HepG2 (cell line): ENCODE measurements at regions not wholly inside any gene's neighbourhood (a gene's known extent, or its start where the extent isn't known, plus 50 kb on each side); places are given as distances from the start of the nearest gene placed in this dataset.

Experiments used
- ATAC-seq: fragments of 200-7000 bp; cut with Tn5 transposase; 3 replicates; pipeline ENCODE4 v1.9.1; 2020; ENCODE audit warnings: mild to moderate bottlenecking, moderate library complexity
- BruUV-seq: library from RNA; stranded (reverse); fragments of 400-500 nt; replicated peaks from 2 replicates; lab custom pipeline; 2021; lab: Mats Ljungman, UMichigan
- CTCF ChIA-PET: fragments of 300-600 bp; formaldehyde crosslinking; extraction: SDS; loops from one replicate; lab custom pipeline; 2021; ENCODE audit warnings: low total read pairs, inconsistent platforms, low intra/inter-chr PET ratio; lab: Yijun Ruan, JAX
- POLR2A ChIA-PET: fragments of 350-600 bp; sonication (Branson Sonifier 250); formaldehyde crosslinking; loops from one replicate; lab custom pipeline; 2020; ENCODE audit warnings: antibody characterized with exemption, inconsistent platforms; lab: Yijun Ruan, JAX
- DNase-seq: peaks from one replicate; pipeline ENCODE4 v3.0.0-alpha.2; 2015; ENCODE audit warnings: low spot score
- FAIRE-seq: peaks from 3 replicates; lab custom pipeline; 2011; peaks lifted over from hg19 to GRCh38; lab: Jason Lieb, UNC
- H2AFZ ChIP-seq: one replicate; pipeline ENCODE4 v1.6.1; 2011; ENCODE audit warnings: low read length, inconsistent platforms
- H3K27ac ChIP-seq: fragments of 300-600 bp; 3 replicates; pipeline ENCODE4 v1.8.0; 2011; ENCODE audit warnings: mixed run types, mild to moderate bottlenecking, mixed read lengths, low read length, inconsistent platforms; ENCODE audit not compliant: insufficient read depth; ENCODE audit errors: extremely low read length
- H3K27me3 ChIP-seq, 2 experiments: fragments of 200-600 bp in 1 of 2; 2 replicates in 1 of 2; 3 replicates in 1 of 2; pipeline versions ENCODE4 v1.6.0 to v1.8.0; 2011; ENCODE audit warnings: low read length in 2 of 2, mild to moderate bottlenecking in 2 of 2, moderate library complexity in 2 of 2, inconsistent platforms in 1 of 2; ENCODE audit not compliant: insufficient read depth in 2 of 2, control insufficient read depth in 1 of 2
- H3K36me3 ChIP-seq, 2 experiments: fragments of 200-600 bp in 1 of 2; replicated peaks in 1 of 2; 2 replicates in 1 of 2; 3 replicates in 1 of 2; pipeline versions ENCODE4 v1.5.1 to v1.8.0; 2011; ENCODE audit warnings: low read length in 2 of 2, inconsistent platforms in 1 of 2; ENCODE audit not compliant: insufficient read depth in 2 of 2, control insufficient read depth in 1 of 2
- H3K4me1 ChIP-seq: 2 replicates; pipeline ENCODE4 v1.5.1; 2012; ENCODE audit warnings: low read length, inconsistent platforms; ENCODE audit not compliant: insufficient read depth
- H3K4me2 ChIP-seq: 2 replicates; pipeline ENCODE4 v1.6.0; 2011; ENCODE audit warnings: low read depth, low read length, inconsistent platforms
- H3K4me3 ChIP-seq, 3 experiments: fragments of 200-600 bp in 1 of 3; sonication (generic), shearing (Covaris generic) in 1 of 3; replicated peaks in 1 of 3; 2 replicates each; pipeline ENCODE4 v1.5.1; 2011 to 2016; ENCODE audit warnings: low read length in 3 of 3, inconsistent platforms in 2 of 3, low read depth in 2 of 3, mild to moderate bottlenecking in 2 of 3, control low read depth in 1 of 3, mixed read lengths in 1 of 3; ENCODE audit not compliant: insufficient read depth in 1 of 3
- H3K79me2 ChIP-seq: one replicate; pipeline ENCODE4 v1.6.1; 2011; ENCODE audit warnings: low read length, inconsistent platforms; ENCODE audit not compliant: insufficient read depth
- H3K9ac ChIP-seq: 2 replicates; pipeline ENCODE4 v1.6.0; 2011; ENCODE audit warnings: mild to moderate bottlenecking, low read depth, low read length, inconsistent platforms; ENCODE audit not compliant: insufficient read depth
- H3K9me3 ChIP-seq: 2 replicates; pipeline ENCODE4 v1.5.1; 2012; ENCODE audit warnings: mild to moderate bottlenecking, low read length
- H4K20me1 ChIP-seq: 2 replicates; pipeline ENCODE4 v1.6.0; 2011; ENCODE audit warnings: inconsistent platforms, mild to moderate bottlenecking, low read length, moderate library complexity; ENCODE audit not compliant: insufficient read depth
- CREM ChIP-seq, 2 experiments: sonication (generic) in 1 of 2; formaldehyde crosslinking in 1 of 2; IDR thresholded peaks; 2 replicates each; pipeline versions ENCODE4 v1.4.0 to v1.6.1; 2016 to 2020; ENCODE audit warnings: antibody characterized with exemption in 1 of 2, mild to moderate bottlenecking in 1 of 2, missing genetic modification reagents in 1 of 2
- ISL2 ChIP-seq: sonication (generic); formaldehyde crosslinking; IDR thresholded peaks from 2 replicates; pipeline ENCODE4 v1.5.0; 2020; ENCODE audit warnings: missing genetic modification reagents
- MAFF ChIP-seq: IDR thresholded peaks from 2 replicates; pipeline ENCODE4 v1.6.1; 2011; ENCODE audit warnings: low read depth, low read length, improper control_type of control experiment
- MAFK ChIP-seq, 2 experiments: IDR thresholded peaks in 1 of 2; conservative IDR thresholded peaks in 1 of 2; 2 replicates each; pipeline ENCODE4 v1.6.1; 2011; ENCODE audit warnings: improper control_type of control experiment in 2 of 2, low read length in 2 of 2
- NR2F2 ChIP-seq: IDR thresholded peaks from 2 replicates; pipeline ENCODE4 v1.6.1; 2012; ENCODE audit warnings: low read depth, inconsistent platforms, borderline replicate concordance
- PCBP1 ChIP-seq: fragments of 200-400 bp; formaldehyde crosslinking; IDR thresholded peaks from 2 replicates; pipeline ENCODE4 v1.6.1; 2017; ENCODE audit warnings: mild to moderate bottlenecking, low read depth, low read length, borderline replicate concordance
- PHF21A ChIP-seq: sonication (generic); formaldehyde crosslinking; IDR thresholded peaks from 2 replicates; pipeline ENCODE4 v1.5.0; 2020; ENCODE audit warnings: mild to moderate bottlenecking, missing genetic modification reagents
- ZFY ChIP-seq: sonication (generic); formaldehyde crosslinking; IDR thresholded peaks from 2 replicates; pipeline ENCODE4 v1.4.0; 2020; ENCODE audit warnings: missing genetic modification reagents
- ZNF3 ChIP-seq: IDR thresholded peaks from 2 replicates; pipeline ENCODE4 v1.7.0; 2017; ENCODE audit warnings: inconsistent platforms
- ZNF468 ChIP-seq: sonication (generic); formaldehyde crosslinking; IDR thresholded peaks from 2 replicates; pipeline ENCODE4 v1.8.0; 2022; ENCODE audit warnings: mild to moderate bottlenecking, moderate library complexity, missing genetic modification reagents
- ZNF530 ChIP-seq: sonication (generic); formaldehyde crosslinking; IDR thresholded peaks from 2 replicates; pipeline ENCODE4 v1.5.0; 2020; ENCODE audit warnings: low read depth, mild to moderate bottlenecking, missing genetic modification reagents
- in situ Hi-C: cut with HindIII; loops from 2 replicates; pipeline ENCODE4 v1.10.0; 2017; ENCODE audit warnings: low pct_unique_long_range_greater_than_20kb; ENCODE audit not compliant: extremely low pct_ligation_motif_present
- intact Hi-C: fragments of 100-400 bp; cut with micrococcal nuclease; formaldehyde crosslinking; loops from one replicate; pipeline ENCODE4 v1.10.0; 2022; ENCODE audit not compliant: unreplicated experiment
- TF ChIP-seq, protein P1 (sequence below): sonication (generic); formaldehyde crosslinking; IDR thresholded peaks from 2 replicates; pipeline ENCODE4 v1.5.0; 2020; ENCODE audit warnings: missing genetic modification reagents
- TF ChIP-seq, protein P2 (sequence below): sonication (generic); formaldehyde crosslinking; IDR thresholded peaks from 2 replicates; pipeline ENCODE4 v1.5.0; 2020; ENCODE audit warnings: mild to moderate bottlenecking, missing genetic modification reagents, moderate library complexity
- TF ChIP-seq, protein P3 (sequence below): sonication (generic); formaldehyde crosslinking; IDR thresholded peaks from 2 replicates; pipeline ENCODE4 v1.8.1; 2022; ENCODE audit warnings: low read depth, mild to moderate bottlenecking, missing genetic modification reagents

DNA sequence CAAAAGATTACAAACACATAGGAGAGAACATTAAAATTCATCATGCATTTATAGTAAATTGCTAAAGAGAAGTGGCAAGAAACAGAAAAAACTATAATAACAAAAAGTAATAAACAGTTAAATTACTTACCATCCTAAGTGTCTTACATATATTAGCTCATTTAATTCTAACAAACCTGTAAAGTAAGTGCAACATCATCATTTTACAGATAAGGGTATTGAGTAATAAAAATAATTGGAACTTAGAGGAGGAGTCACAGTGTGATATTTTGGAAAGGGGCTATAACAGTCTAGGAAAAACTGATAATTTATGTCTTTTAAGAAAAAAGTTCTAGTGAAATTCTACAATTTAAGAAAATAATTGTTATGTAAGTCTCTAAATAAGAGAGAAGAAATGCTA is 592.8 kb downstream of the DMRTA1 start:
- H4K20me1 ChIP-seq = no peaks in the 10 kb centered on the region
- no peak for DNase-seq
- TF ChIP-seq NR2F2 (no peak), MAFF (peak; percentile 53; the same call in 1 of the 2 replicates), MAFK (conservative IDR thresholded peaks at IDR 0.05 in 1 of 2, IDR thresholded peaks at IDR 0.05 in 1 of 2; ENCODE audit: low read length in 2 of 2) (peak; percentile 54 to 60; a peak in 3 of 4 replicates), ZNF530 (CRISPR knock-in tag) (no peak)
- no peak overlapping the region for H3K27ac ChIP-seq
- in situ Hi-C loops (no loop called here), intact Hi-C loops (no loop called here)
- no peaks in the 10 kb centered on the region for H3K79me2 ChIP-seq
- BruUV-seq = no TSS peak
- no peak for FAIRE-seq
- H3K27me3 ChIP-seq = no peaks in the 10 kb centered on the region
- no peak overlapping the region for H3K4me3 ChIP-seq
- no peak overlapping the region for H2AFZ ChIP-seq
- H3K9ac ChIP-seq = no peak overlapping the region
- CTCF ChIA-PET = no interaction called here
- H3K4me2 ChIP-seq = no peak overlapping the region
- no peak for ATAC-seq
- H3K36me3 ChIP-seq = no peaks in the 10 kb centered on the region
- H3K4me1 ChIP-seq = no peaks in the 10 kb centered on the region
- POLR2A ChIA-PET = no interaction called here
- peaks cover 39% of the 10 kb centered on the region for H3K9me3 ChIP-seq

DNA sequence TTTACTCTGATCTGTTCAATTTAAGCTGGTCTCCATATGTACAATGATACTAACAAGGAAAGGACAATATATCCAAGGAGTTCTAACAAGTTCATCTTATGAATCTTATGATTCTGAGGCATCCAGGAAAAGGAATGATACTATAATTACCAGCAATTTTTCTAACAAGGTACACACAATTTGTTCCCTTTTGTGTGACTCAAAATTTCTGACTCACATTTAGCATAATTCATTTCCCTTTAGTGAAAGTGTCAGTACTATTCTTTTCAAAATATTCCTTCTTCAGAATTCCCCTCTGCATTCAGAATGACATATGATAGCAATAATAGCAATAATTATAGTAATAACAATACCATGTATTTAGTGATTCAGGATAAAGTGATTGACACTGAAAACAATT is 594.8 kb downstream of the DMRTA1 start:
- in situ Hi-C loops (no loop called here), intact Hi-C loops (no loop called here)
- POLR2A ChIA-PET = no interaction called here
- TF ChIP-seq CREM (IDR thresholded peaks at IDR 0.05) (no peak), CREM (CRISPR knock-in tag; IDR thresholded peaks at IDR 0.05) (no peak), ISL2 (CRISPR knock-in tag) (no peak), ZFY (CRISPR knock-in tag) (no peak), PCBP1 (no peak), ZNF3 (CRISPR knock-in tag) (no peak), ZNF468 (no peak), PHF21A (CRISPR knock-in tag) (no peak)
- TF ChIP-seq, protein P1, sequence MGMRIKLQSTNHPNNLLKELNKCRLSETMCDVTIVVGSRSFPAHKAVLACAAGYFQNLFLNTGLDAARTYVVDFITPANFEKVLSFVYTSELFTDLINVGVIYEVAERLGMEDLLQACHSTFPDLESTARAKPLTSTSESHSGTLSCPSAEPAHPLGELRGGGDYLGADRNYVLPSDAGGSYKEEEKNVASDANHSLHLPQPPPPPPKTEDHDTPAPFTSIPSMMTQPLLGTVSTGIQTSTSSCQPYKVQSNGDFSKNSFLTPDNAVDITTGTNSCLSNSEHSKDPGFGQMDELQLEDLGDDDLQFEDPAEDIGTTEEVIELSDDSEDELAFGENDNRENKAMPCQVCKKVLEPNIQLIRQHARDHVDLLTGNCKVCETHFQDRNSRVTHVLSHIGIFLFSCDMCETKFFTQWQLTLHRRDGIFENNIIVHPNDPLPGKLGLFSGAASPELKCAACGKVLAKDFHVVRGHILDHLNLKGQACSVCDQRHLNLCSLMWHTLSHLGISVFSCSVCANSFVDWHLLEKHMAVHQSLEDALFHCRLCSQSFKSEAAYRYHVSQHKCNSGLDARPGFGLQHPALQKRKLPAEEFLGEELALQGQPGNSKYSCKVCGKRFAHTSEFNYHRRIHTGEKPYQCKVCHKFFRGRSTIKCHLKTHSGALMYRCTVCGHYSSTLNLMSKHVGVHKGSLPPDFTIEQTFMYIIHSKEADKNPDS (CRISPR knock-in tag) = no peak
- TF ChIP-seq, protein P2, sequence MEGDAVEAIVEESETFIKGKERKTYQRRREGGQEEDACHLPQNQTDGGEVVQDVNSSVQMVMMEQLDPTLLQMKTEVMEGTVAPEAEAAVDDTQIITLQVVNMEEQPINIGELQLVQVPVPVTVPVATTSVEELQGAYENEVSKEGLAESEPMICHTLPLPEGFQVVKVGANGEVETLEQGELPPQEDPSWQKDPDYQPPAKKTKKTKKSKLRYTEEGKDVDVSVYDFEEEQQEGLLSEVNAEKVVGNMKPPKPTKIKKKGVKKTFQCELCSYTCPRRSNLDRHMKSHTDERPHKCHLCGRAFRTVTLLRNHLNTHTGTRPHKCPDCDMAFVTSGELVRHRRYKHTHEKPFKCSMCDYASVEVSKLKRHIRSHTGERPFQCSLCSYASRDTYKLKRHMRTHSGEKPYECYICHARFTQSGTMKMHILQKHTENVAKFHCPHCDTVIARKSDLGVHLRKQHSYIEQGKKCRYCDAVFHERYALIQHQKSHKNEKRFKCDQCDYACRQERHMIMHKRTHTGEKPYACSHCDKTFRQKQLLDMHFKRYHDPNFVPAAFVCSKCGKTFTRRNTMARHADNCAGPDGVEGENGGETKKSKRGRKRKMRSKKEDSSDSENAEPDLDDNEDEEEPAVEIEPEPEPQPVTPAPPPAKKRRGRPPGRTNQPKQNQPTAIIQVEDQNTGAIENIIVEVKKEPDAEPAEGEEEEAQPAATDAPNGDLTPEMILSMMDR (CRISPR knock-in tag) = no peak
- TF ChIP-seq, protein P3, sequence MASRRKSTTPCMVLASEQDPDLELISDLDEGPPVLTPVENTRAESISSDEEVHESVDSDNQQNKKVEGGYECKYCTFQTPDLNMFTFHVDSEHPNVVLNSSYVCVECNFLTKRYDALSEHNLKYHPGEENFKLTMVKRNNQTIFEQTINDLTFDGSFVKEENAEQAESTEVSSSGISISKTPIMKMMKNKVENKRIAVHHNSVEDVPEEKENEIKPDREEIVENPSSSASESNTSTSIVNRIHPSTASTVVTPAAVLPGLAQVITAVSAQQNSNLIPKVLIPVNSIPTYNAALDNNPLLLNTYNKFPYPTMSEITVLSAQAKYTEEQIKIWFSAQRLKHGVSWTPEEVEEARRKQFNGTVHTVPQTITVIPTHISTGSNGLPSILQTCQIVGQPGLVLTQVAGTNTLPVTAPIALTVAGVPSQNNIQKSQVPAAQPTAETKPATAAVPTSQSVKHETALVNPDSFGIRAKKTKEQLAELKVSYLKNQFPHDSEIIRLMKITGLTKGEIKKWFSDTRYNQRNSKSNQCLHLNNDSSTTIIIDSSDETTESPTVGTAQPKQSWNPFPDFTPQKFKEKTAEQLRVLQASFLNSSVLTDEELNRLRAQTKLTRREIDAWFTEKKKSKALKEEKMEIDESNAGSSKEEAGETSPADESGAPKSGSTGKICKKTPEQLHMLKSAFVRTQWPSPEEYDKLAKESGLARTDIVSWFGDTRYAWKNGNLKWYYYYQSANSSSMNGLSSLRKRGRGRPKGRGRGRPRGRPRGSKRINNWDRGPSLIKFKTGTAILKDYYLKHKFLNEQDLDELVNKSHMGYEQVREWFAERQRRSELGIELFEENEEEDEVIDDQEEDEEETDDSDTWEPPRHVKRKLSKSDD (CRISPR knock-in tag) = no peak

More for the DNA sequence above, 594.8 kb downstream of the DMRTA1 start:
- Histone ChIP-seq H3K27me3 (no peaks in the 10 kb centered on the region), H3K9me3 (peaks cover 47% of the 10 kb centered on the region), H3K4me1 (no peaks in the 10 kb centered on the region), H3K36me3 (no peaks in the 10 kb centered on the region), H3K79me2 (no peaks in the 10 kb centered on the region), H3K4me2 (no peak overlapping the region), H3K4me3 (no peak overlapping the region), H2AFZ (no peak overlapping the region), H3K27ac (no peak overlapping the region), H4K20me1 (no peaks in the 10 kb centered on the region), H3K9ac (no peak overlapping the region)
- ATAC-seq (no peak), FAIRE-seq (no peak), DNase-seq (no peak)
- CTCF ChIA-PET = no interaction called here
- BruUV-seq = no TSS peak
